OCI-LY7 (cell line): ENCODE measurements at regions not wholly inside any gene's neighbourhood (a gene's known extent, or its start where the extent isn't known, plus 50 kb on each side); places are given as distances from the start of the nearest gene placed in this dataset.

Source experiments
- EZH2phosphoT487 ChIP-seq: fragments of 200-600 bp; sonication (generic); IDR thresholded peaks from 2 replicates; pipeline ENCODE4 v1.6.1; 2018; ENCODE audit warnings: low read depth, borderline replicate concordance, mild to moderate bottlenecking, mixed run types, antibody characterized with exemption, low read length, moderate library complexity, mixed read lengths
- TF ChIP-seq, protein P1 (sequence below): fragments of 200-600 bp; sonication (generic); conservative IDR thresholded peaks from 2 replicates; pipeline ENCODE4 v1.5.1; 2014; ENCODE audit warnings: mild to moderate bottlenecking, antibody characterized with exemption, low read length, moderate library complexity, mixed read lengths

- TF ChIP-seq, protein P1, sequence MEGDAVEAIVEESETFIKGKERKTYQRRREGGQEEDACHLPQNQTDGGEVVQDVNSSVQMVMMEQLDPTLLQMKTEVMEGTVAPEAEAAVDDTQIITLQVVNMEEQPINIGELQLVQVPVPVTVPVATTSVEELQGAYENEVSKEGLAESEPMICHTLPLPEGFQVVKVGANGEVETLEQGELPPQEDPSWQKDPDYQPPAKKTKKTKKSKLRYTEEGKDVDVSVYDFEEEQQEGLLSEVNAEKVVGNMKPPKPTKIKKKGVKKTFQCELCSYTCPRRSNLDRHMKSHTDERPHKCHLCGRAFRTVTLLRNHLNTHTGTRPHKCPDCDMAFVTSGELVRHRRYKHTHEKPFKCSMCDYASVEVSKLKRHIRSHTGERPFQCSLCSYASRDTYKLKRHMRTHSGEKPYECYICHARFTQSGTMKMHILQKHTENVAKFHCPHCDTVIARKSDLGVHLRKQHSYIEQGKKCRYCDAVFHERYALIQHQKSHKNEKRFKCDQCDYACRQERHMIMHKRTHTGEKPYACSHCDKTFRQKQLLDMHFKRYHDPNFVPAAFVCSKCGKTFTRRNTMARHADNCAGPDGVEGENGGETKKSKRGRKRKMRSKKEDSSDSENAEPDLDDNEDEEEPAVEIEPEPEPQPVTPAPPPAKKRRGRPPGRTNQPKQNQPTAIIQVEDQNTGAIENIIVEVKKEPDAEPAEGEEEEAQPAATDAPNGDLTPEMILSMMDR = no peak
- no peak for TF ChIP-seq EZH2phosphoT487
Measured at GRCh38 chr11:15772981-15773380, 583.4 kb downstream of the SOX6 start.
